ENCODE measurements at regions not wholly inside any gene's neighbourhood (a gene's known extent, or its start where the extent isn't known, plus 50 kb on each side); places are given as distances from the start of the nearest gene placed in this dataset.

GRCh38 chr12:59517522-59517921, 78.3 kb upstream of the SLC16A7 start:
- no peak for TF ChIP-seq CTCF (IDR thresholded peaks at IDR 0.05; ENCODE audit: low read depth, low read length, missing control alignments)
- DNase-seq (ENCODE audit: low read depth): no peak
- no peak overlapping the region for H3K4me3 ChIP-seq (ENCODE audit: low read depth, low read length)

GRCh38 chr12:59500915-59501314, 94.9 kb upstream of the SLC16A7 start:
- TF ChIP-seq CTCF (IDR thresholded peaks at IDR 0.05; ENCODE audit: low read depth, low read length, missing control alignments): no peak
- H3K4me3 ChIP-seq (ENCODE audit: low read depth, low read length): no peak overlapping the region
- no peak for DNase-seq (ENCODE audit: low read depth)

- DNase-seq (ENCODE audit: low read depth): no peak
- TF ChIP-seq CTCF (IDR thresholded peaks at IDR 0.05; ENCODE audit: low read depth, low read length, missing control alignments): no peak
- H3K4me3 ChIP-seq (ENCODE audit: low read depth, low read length): no peak overlapping the region
Observed at GRCh38 chr12:59500335-59500734, 95.5 kb upstream of the SLC16A7 start.

- DNase-seq (ENCODE audit: low read depth): no peak
- no peak overlapping the region for H3K4me3 ChIP-seq (ENCODE audit: low read depth, low read length)
- TF ChIP-seq CTCF (IDR thresholded peaks at IDR 0.05; ENCODE audit: low read depth, low read length, missing control alignments): no peak
Observed at GRCh38 chr12:59499774-59500173, 96.1 kb upstream of the SLC16A7 start.

- no peak for DNase-seq (ENCODE audit: low read depth)
- TF ChIP-seq CTCF (IDR thresholded peaks at IDR 0.05; ENCODE audit: low read depth, low read length, missing control alignments): no peak
- H3K4me3 ChIP-seq (ENCODE audit: low read depth, low read length): no peak overlapping the region
Observed at GRCh38 chr12:59494617-59495016, 101.2 kb upstream of the SLC16A7 start.

- H3K4me3 ChIP-seq (ENCODE audit: low read depth, low read length): no peak overlapping the region
- no peak for DNase-seq (ENCODE audit: low read depth)
- no peak for TF ChIP-seq CTCF (IDR thresholded peaks at IDR 0.05; ENCODE audit: low read depth, low read length, missing control alignments)
Observed at GRCh38 chr12:59491877-59492276, 104.0 kb upstream of the SLC16A7 start.

GRCh38 chr12:59486827-59487226, 109.0 kb upstream of the SLC16A7 start:
- H3K4me3 ChIP-seq (ENCODE audit: low read depth, low read length): no peak overlapping the region
- TF ChIP-seq CTCF (IDR thresholded peaks at IDR 0.05; ENCODE audit: low read depth, low read length, missing control alignments): no peak
- DNase-seq (ENCODE audit: low read depth): no peak
